ENCODE measurements at regions not wholly inside any gene's neighbourhood (a gene's known extent, or its start where the extent isn't known, plus 50 kb on each side); places are given as distances from the start of the nearest gene placed in this dataset.

DNA sequence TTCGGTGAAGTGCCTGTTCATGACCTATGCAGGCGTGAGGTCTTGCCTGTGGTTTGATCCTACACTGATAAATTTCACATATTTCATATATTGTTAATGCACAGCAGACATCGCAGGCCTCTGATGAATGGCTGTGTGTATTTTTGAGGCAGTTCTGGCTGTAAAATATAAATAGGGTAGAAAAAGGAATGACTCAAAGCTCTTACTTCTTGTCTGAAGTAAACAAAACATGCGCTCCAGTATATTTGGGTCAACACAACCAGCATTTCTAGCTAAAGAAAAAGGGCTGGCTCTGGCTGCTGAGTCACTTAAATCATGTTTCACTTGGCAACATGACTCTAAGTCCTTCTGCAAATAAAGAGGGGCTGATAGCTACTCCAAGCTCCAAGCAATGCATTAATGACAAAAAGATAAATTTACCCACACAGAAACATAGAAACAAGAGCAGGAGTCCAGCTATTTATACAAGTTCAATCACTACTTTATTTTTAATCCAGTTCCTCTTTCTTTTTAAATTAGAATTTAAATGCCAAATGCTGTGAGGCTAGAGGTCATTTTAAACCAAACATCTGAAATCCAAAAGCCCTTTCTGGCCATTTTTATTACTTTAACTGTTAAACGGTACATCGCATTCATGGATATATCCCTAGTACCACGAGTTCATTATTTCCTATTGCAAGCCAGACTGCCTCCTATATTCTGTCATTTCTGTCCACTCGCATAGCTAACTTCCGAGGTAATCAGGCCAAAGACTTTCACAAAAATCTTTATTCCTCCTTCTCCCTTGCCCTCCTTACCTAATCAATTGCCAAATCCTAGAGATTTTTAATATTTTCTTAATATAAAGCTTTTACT is 54.3 kb upstream of the TMCC3 start:
- Histone ChIP-seq H3K4me1 (peaks cover 13% of the 10 kb centered on the region), H3K27ac (no peak overlapping the region), H3K4me3 (no peak overlapping the region), H3K36me3 (ENCODE audit: low read depth, missing control alignments) (no peaks in the 10 kb centered on the region), H3K9me3 (no peaks in the 10 kb centered on the region), H3K27me3 (no peaks in the 10 kb centered on the region)
- intact Hi-C loops (cut with DNase I; ENCODE audit: low total_unique reads) = no loop called here
- DNase-seq = no peak
- TF ChIP-seq POLR2A (IDR thresholded peaks at IDR 0.05) = no peak
- TF ChIP-seq, protein P1, sequence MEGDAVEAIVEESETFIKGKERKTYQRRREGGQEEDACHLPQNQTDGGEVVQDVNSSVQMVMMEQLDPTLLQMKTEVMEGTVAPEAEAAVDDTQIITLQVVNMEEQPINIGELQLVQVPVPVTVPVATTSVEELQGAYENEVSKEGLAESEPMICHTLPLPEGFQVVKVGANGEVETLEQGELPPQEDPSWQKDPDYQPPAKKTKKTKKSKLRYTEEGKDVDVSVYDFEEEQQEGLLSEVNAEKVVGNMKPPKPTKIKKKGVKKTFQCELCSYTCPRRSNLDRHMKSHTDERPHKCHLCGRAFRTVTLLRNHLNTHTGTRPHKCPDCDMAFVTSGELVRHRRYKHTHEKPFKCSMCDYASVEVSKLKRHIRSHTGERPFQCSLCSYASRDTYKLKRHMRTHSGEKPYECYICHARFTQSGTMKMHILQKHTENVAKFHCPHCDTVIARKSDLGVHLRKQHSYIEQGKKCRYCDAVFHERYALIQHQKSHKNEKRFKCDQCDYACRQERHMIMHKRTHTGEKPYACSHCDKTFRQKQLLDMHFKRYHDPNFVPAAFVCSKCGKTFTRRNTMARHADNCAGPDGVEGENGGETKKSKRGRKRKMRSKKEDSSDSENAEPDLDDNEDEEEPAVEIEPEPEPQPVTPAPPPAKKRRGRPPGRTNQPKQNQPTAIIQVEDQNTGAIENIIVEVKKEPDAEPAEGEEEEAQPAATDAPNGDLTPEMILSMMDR (IDR thresholded peaks at IDR 0.05) = no peak
- 55 to 59% methylated on average over 9 of the region's 9 CpGs for WGBS, 2 donors

DNA sequence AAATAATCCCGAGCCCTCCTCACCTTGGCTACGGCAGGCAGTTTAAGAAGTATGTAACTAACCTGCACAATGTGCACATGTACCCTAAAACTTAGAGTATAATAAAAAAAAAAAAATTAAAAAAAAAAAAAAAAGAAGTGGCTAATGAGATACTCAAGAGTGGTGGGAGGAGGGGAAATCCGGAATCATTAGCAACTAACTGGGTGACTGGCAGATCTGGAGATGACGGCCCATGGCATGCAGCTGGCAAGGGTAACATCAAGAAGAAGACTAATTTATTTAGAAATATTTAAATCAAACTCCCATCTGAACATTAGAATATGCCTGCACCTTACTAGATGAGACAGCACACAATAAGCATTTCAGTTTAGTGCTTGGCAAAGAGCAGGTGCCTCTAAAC is 52.3 kb upstream of the TMCC3 start:
- 86 to 94% methylated on average over 4 of the region's 4 CpGs for WGBS, 2 donors
- Histone ChIP-seq H3K4me3 (no peak overlapping the region), H3K9me3 (no peaks in the 10 kb centered on the region), H3K36me3 (ENCODE audit: low read depth, missing control alignments) (no peaks in the 10 kb centered on the region), H3K27ac (no peak overlapping the region), H3K27me3 (no peaks in the 10 kb centered on the region), H3K4me1 (peaks cover 5% of the 10 kb centered on the region)
- no peak for DNase-seq
- intact Hi-C loops (cut with DNase I; ENCODE audit: low total_unique reads) = no loop called here
- TF ChIP-seq, protein P1 (IDR thresholded peaks at IDR 0.05) = no peak
- TF ChIP-seq POLR2A (IDR thresholded peaks at IDR 0.05) = no peak

DNA sequence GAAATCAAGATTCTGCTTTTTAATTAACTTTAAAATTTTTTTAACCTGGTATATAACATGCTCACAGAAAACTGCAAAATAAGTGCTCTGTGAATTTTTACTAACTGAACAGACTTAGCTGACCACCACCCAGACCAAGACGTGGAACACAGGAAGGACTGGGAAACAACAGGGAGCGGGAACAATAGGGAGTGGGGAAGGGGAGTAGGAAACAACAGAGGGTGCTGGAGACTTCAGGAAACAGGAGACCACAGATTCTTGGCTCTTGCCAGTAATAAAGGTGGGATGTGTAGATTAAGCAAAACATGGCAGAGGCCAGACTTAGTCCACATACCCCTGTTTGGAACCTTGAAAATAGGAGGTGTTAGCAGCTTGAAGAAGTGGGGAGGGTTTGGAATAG is 51.4 kb upstream of the TMCC3 start:
- WGBS, 2 donors = 86 to 88% methylated on average over 2 of the region's 2 CpGs
- intact Hi-C loops (cut with DNase I; ENCODE audit: low total_unique reads) = no loop called here

DNA sequence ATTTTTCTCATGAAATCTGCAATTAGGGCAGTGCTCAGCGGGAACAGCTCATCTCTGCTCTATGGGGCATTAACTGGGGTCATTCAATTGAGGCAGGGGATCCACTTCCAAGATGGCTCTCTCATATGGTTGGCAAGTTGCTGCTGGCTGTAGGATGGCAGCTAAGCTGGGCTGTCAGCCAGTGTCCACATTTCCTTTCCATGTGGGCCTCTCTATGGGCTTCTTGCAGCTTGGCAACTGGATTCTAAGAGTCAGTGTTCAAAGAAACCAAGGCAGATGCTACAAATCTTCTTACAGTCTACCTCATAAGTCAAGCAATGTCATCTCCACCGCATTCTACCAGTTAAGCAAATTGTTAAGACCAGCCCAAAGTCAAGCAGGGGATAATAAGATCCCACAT is 50.3 kb upstream of the TMCC3 start:
- 94 to 97% methylated on average over 2 of the region's 2 CpGs for WGBS, 2 donors
- Histone ChIP-seq H3K4me3 (no peak overlapping the region), H3K36me3 (ENCODE audit: low read depth, missing control alignments) (no peaks in the 10 kb centered on the region), H3K9me3 (no peaks in the 10 kb centered on the region), H3K27me3 (no peaks in the 10 kb centered on the region), H3K27ac (no peak overlapping the region), H3K4me1 (peaks cover 5% of the 10 kb centered on the region)
- no peak for DNase-seq
- TF ChIP-seq, protein P1 (IDR thresholded peaks at IDR 0.05) = no peak
- no peak for TF ChIP-seq POLR2A (IDR thresholded peaks at IDR 0.05)
- intact Hi-C loops (cut with DNase I; ENCODE audit: low total_unique reads) = no loop called here

More for the DNA sequence above, 51.4 kb upstream of the TMCC3 start:
- Histone ChIP-seq H3K27ac (no peak overlapping the region), H3K4me1 (peaks cover 5% of the 10 kb centered on the region), H3K27me3 (no peaks in the 10 kb centered on the region), H3K36me3 (ENCODE audit: low read depth, missing control alignments) (no peaks in the 10 kb centered on the region), H3K4me3 (no peak overlapping the region), H3K9me3 (no peaks in the 10 kb centered on the region)
- TF ChIP-seq POLR2A (IDR thresholded peaks at IDR 0.05) = no peak
- TF ChIP-seq, protein P1 (IDR thresholded peaks at IDR 0.05) = no peak
- no peak for DNase-seq

MicroRNAs encoded in the stretch of these regions (microRNA counts, 767-probe panel; counts per million panel counts)
- microRNA hsa-miR-492 = 0 to 152 counts per million in 2 donors

Data from testis (tissue), 2 donors.